GM19239 (cell line): ENCODE measurements at regions not wholly inside any gene's neighbourhood (a gene's known extent, or its start where the extent isn't known, plus 50 kb on each side); places are given as distances from the start of the nearest gene placed in this dataset.
"Not testable (repeated sequence)": the region's sequence is repeated elsewhere in the genome, so short reads cannot be mapped to it uniquely, and the experiment has no call there.

Experiments
- DNase-seq: peaks from one replicate; pipeline ENCODE4 v3.0.0; 2011; ENCODE audit warnings: low spot score; ENCODE audit not compliant: insufficient read length
- FAIRE-seq: peaks from 2 replicates; lab custom pipeline; 2011; peaks lifted over from hg19 to GRCh38; lab: Jason Lieb, UNC

GRCh38 chr12:42725809-42726208 lies 136.3 kb upstream of the PRICKLE1 start:
- no peak for FAIRE-seq

GRCh38 chr12:42716491-42716891 lies 126.9 kb upstream of the PRICKLE1 start:
- DNase-seq (no peak), FAIRE-seq (no peak)

More at GRCh38 chr12:42725809-42726208, 136.3 kb upstream of the PRICKLE1 start:
- DNase-seq: no peak

- not testable (repeated sequence) for FAIRE-seq, DNase-seq
These were observed 124.0 kb upstream of the PRICKLE1 start for GRCh38 chr12:42713566-42713965.

DNA sequence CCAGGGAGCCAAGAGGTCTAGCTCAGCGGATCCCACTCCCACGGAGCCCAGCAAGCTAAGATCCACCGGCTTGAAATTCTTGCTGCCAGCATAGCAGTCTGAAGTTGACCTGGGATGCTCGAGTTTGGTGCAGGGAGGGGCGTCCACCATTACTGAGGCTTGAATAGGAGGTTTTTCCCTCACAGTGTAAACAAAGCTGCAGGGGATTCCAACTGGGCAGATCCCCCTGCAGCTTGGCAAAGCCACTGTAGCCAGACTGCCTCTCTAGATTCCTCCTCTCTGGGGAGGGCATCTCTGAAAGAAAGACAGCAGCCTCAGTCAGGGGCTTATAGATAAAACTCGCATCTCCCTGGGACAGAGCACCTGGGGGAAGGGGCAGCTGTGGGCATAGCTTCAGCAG lies 118.8 kb upstream of the PRICKLE1 start:
- not testable (repeated sequence) for FAIRE-seq, DNase-seq

DNA sequence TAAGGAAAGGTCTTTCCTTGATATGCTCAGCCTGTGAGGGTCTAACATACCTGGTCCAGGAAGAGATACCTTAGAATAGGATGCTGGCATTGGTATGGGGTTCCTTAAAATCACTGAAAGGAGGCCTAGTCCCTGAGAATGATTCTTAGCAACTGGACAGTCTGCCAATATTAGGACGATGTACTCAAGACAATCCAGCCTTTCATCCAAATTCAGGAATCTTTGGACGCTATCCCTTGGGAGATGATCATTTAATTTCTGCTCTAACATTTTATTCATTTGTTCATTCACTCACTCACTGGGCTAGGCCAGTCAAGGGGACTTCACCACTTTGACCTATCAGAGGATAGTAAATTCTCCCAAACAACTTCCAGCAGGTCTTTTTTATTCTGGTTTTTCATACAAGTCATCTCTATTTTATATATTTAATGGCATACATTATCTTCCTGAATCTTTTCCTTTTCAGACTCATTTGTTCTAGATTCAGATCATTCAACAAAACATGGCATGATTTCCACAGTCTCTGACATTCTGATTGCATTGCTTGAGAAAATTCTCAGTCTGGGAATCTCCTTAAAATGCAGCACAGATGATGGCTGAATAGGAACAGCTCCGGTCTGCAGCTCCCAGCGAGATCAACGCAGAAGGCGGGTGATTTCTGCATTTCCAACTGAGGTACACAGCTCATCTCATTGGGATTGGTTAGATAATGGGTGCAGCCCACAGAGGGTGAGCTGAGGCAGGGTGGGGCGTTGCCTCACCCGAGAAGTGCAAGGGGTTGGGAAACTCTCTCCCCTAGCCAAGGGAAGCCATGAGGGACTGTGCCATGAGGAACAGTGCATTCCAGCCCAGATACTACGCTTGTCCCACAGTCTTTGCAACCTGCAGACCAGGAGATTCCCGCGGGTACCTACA lies 118.0 kb upstream of the PRICKLE1 start:
- FAIRE-seq (no peak), DNase-seq (no peak)

GRCh38 chr12:42706321-42706720 lies 116.8 kb upstream of the PRICKLE1 start:
- FAIRE-seq: no peak
- DNase-seq: no peak

DNA sequence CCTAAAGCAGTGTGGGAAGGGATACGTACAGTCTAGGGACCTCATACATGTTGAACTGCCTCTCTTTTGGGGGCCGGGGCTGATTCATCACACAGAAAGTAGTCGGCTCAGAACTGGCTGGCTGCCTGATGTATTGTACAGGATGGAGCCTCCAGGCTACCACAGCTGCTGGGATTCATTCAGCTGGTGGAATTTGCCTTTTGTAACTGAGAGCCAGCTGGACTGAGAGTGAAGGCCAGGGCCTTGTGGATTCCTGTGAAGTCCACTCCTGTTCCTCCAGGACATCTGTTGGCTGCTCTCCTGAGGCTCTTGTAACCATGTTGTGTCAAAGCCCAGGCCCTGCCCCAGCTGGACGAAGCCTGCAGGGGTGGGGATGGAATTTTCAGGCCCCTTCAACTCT lies 116.3 kb upstream of the PRICKLE1 start:
- DNase-seq (no peak), FAIRE-seq (no peak)

DNA sequence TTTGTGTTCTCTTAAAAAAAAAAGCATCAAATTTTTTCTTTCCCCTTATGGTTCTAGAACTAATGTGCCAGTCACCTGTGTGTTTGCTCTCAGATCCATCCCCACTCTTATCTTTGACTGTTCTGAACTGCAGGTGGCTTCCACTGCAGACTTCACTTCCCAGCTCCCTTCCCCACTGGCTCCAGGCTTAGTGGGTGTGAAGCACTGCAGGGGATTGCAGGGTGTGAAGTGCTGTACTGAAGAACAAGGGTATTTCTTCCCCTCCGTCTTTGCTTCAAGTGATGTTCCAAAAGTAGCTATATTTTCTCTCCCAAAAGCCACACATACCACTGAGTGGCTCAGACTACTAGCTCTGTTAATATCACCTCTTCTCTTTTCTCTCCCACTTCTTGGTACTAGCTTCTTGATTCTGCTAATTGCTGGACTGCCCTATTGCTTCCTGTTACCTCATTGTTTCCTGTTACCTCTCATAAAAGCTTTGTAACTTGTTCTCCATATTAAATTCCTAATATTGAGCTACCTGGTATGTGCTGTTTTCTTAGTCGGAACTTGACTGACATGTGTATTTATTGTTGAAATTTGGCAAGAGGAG lies 115.4 kb upstream of the PRICKLE1 start:
- FAIRE-seq (no peak), DNase-seq (no peak)

DNA sequence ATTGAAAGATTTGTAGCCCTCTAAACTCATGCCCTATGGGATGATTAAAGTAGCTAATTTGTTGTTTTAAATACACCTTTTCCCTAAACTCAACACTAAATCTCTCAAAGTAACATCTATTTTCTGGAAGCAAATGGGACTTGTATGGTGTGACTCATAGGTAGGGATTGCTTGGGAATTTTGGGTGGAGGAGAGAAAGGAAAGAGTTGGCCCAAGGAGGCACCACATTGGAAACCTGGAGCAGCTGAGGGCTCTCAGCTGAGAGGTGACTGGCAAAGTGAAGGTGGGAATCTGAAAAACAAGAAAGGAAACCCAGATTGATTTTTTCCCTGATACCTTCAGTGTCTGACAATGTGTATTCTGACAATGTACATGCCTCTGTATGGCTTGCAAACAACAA lies 114.8 kb upstream of the PRICKLE1 start:
- no peak for DNase-seq
- FAIRE-seq: no peak

DNA sequence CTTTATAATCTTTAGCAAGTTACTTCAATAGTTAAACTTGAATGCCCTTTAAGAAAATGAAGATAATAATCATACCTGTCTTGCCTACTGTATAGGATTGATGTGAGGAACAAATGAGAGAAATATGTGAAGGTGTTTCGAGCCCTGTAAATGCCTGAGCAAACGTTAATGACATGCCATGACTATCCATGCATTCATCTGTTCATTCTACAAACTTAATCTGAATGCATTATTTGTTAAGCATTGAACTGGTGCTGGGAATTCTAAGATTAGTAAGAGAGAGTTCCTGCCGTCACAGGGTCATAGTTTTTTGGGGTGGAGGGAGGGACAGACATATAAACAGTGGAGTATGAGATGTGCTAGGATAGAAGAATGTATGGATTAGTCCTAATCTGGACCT lies 111.5 kb upstream of the PRICKLE1 start:
- FAIRE-seq (no peak), DNase-seq (no peak)

- DNase-seq: no peak
These were observed 108.7 kb upstream of the PRICKLE1 start for GRCh38 chr12:42698213-42698612.

GRCh38 chr12:42696406-42697149 lies 107.0 kb upstream of the PRICKLE1 start:
- DNase-seq: no peak
- FAIRE-seq: no peak

More at GRCh38 chr12:42698213-42698612, 108.7 kb upstream of the PRICKLE1 start:
- FAIRE-seq: no peak

DNA sequence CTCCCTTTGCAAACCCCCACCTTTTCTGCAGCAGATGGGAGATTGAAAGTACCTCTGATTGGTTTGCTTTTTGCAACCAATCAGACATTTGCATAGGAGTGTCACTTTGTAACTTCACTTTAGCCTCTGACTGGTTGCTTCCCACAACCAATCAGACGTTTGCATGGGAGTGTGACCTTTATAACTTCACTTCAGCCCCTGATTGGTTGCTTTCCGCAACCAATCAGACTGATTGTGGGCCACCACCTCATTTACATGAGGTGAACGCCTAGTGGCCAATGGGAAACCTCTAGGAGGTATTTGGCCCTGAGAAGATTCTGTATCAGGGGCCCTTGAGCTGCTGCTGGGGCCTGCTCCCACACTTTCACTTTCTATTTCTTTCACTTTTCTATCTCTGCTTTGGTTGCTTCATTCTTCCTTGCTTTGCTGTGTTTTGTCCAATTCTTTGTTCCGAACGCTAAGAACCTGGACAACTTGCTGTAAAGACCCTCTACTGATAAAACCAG lies 106.0 kb upstream of the PRICKLE1 start:
- no peak for FAIRE-seq
- no peak for DNase-seq

DNA sequence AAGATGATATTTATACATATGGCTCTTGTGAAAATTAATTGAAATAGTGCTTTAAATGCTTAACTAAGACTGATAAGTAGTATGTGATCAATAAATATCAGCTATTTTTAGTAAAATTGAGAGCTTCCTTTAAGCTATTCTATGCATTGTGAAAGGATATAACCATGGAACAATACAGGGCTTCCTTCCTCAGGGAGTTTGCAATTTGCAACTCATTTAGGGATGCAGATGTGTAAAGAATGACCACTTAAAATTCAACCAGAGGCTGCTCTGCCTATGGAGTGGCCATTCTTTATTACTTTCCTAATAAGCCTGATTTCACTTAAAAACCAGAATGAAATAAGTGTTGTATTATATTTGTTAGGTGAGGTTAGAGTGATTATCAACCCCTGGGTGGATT lies 103.2 kb upstream of the PRICKLE1 start:
- FAIRE-seq (no peak), DNase-seq (no peak)

- FAIRE-seq (no peak), DNase-seq (no peak)
These were observed 102.5 kb upstream of the PRICKLE1 start for GRCh38 chr12:42691991-42692557.

DNA sequence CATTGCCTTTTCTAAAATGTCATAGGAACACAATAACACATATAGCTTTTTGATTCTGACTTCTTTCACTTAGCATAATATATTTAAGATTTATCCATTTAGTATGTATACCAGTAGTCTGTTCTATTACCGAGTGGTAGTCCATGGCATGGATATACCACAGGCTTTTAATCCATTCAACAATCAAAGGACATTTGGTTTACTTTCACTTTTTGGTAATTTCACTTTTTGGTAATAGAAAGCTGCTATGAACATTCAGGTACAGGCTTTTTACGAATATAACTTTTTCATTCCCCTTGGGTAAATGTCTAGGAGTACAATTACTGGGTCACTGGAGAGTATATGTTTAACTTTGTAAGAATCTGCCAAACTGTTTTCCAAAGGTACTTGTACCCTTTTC lies 100.7 kb upstream of the PRICKLE1 start:
- FAIRE-seq (no peak), DNase-seq (no peak)

DNA sequence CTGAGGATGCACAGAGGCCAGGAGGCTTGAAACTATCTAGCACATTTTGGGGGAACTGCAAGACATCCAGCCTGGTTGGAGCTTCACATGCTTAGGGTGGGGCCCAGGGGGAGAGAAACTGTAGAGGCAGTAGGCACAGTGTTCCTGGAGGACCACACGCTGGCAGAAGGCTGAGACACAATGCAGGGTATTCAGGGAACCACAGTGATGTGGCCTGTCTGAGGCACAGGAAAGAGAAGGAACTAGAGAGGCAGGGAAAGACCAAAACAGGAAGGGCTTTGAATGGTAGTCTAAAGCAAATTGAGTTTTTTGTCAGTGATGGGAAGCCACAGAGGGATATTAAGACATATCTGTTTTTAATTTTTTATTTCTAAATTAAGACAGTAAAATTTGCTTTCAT lies 100.2 kb upstream of the PRICKLE1 start:
- DNase-seq (no peak), FAIRE-seq (no peak)

DNA sequence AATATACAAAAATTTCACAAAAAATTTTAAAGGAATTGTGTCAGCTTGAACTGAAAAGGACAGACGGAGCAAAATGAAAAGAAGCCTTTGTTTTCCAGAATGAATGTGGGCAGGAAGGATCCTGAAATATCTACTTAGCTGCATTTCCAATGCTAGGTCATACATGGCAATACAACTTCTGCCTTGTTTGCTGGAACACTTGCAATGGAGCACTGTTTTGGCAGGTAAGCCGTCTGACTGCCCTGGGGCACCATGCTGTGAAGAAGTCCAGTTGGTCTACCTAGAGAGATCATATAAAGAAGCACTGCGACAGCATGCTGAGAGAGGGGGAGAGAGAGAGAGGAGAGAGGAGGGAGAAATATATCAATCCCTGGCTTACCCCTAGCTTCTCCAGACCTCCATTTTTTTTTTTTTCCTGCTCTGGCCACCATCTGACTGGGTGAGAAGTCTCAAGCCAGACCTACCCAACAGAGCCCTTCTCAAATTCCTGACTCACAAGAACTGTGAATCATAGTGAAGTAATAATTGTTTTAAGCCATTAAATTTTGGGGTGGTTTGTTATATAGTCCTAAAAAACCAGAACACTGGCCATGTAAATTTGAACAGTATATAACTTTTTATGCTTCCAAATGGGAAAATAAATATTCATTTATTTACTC lies 97.1 kb upstream of the PRICKLE1 start:
- FAIRE-seq: no peak
- DNase-seq: no peak

DNA sequence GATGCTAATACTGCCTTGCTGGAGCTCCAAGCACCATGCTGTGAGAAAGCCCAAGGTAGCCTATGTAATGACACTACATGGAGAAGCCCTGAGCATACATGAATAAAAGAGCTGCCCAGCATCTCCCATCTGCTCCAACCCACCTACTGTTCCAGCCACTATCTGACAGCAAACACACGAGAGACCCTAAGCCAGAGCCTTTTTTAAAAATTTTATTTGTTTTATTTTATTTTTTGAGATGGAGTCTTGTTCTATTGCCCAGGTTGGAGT lies 95.2 kb upstream of the PRICKLE1 start:
- no peak for DNase-seq
- FAIRE-seq: no peak
